Vagina (tissue), 2 donors: ENCODE measurements at regions not wholly inside any gene's neighbourhood (a gene's known extent, or its start where the extent isn't known, plus 50 kb on each side); places are given as distances from the start of the nearest gene placed in this dataset.
A peak's percentile ranks its signal among the peaks of the same experiment; 100 is the strongest.

Source experiments
- DNase-seq, 2 donors: peaks; one replicate each; pipeline ENCODE4 v3.0.0-alpha.2; 2017; ENCODE audit errors: extremely low spot score in 2 of 2
- H3K27ac ChIP-seq: fragments of 200-600 bp; sonication (generic); one replicate; pipeline ENCODE4 v1.5.1; 2019
- H3K27me3 ChIP-seq: fragments of 200-600 bp; sonication (generic); one replicate; pipeline ENCODE4 v1.5.1; 2019
- H3K36me3 ChIP-seq, 2 donors: fragments of 200-600 bp; sonication (generic); one replicate each; pipeline ENCODE4 v1.5.1; 2017 to 2019
- H3K4me1 ChIP-seq: fragments of 200-600 bp; sonication (generic); one replicate; pipeline ENCODE4 v1.5.1; 2019
- H3K4me3 ChIP-seq, 2 donors: fragments of 200-600 bp; sonication (generic); 1 replicate in 1 of 2; 2 replicates in 1 of 2; pipeline ENCODE4 v1.5.1; 2016 to 2019
- H3K9me3 ChIP-seq: fragments of 200-600 bp; sonication (generic); one replicate; pipeline ENCODE4 v1.5.1; 2019
- CTCF ChIP-seq, 3 experiments: fragments of 450-650 bp in 2 of 3; fragments of 200-600 bp in 1 of 3; sonication (generic) in 1 of 3; IDR thresholded peaks; one replicate each; pipeline ENCODE4 v1.5.1; 2017 to 2019; ENCODE audit warnings: antibody characterized with exemption in 3 of 3, mild to moderate bottlenecking in 2 of 3, moderate library complexity in 2 of 3
- POLR2A ChIP-seq, 2 donors: fragments of 450-650 bp; IDR thresholded peaks; one replicate each; pipeline ENCODE4 v1.6.1; 2017; ENCODE audit warnings: antibody characterized with exemption in 2 of 2, mild to moderate bottlenecking in 2 of 2, moderate library complexity in 2 of 2
- POLR2AphosphoS5 ChIP-seq, 2 donors: sonication (generic); formaldehyde crosslinking; IDR thresholded peaks; one replicate each; pipeline ENCODE4 v1.9.0; 2017; ENCODE audit warnings: antibody characterized with exemption in 2 of 2, mild to moderate bottlenecking in 2 of 2, low read depth in 1 of 2; ENCODE audit not compliant: insufficient read depth in 1 of 2
- intact Hi-C: fragments of 100-400 bp; cut with DNase I; formaldehyde crosslinking; loops from one replicate; pipeline ENCODE4 v1.15.1; 2023

- Histone ChIP-seq H3K4me1 (peaks cover 27% of the 10 kb centered on the region), H3K9me3 (no peaks in the 10 kb centered on the region), H3K4me3 (no peak overlapping the region), H3K27ac (no peak overlapping the region), H3K27me3 (no peaks in the 10 kb centered on the region), H3K36me3 (no peaks in the 10 kb centered on the region)
- intact Hi-C loops = no loop called here
- TF ChIP-seq CTCF (IDR thresholded peaks at IDR 0.05) = no peak
- TF ChIP-seq POLR2A (IDR thresholded peaks at IDR 0.05) = no peak
- TF ChIP-seq POLR2AphosphoS5 (IDR thresholded peaks at IDR 0.05; ENCODE audit: insufficient read depth in 1 of 2, low read depth in 1 of 2) = no peak
- DNase-seq = no peak
These were observed 548.6 kb upstream of the ZEB2 start for GRCh38 chr2:145068509-145068908.

GRCh38 chr2:145067549-145068030, 547.7 kb upstream of the ZEB2 start:
- Histone ChIP-seq H3K27me3 (no peaks in the 10 kb centered on the region), H3K9me3 (no peaks in the 10 kb centered on the region), H3K27ac (peak overlapping the region; percentile 70), H3K4me3 (no peak overlapping the region), H3K36me3 (no peaks in the 10 kb centered on the region), H3K4me1 (peaks cover 27% of the 10 kb centered on the region)
- TF ChIP-seq CTCF (IDR thresholded peaks at IDR 0.05) = no peak
- TF ChIP-seq POLR2A (IDR thresholded peaks at IDR 0.05) = no peak
- no peak for TF ChIP-seq POLR2AphosphoS5 (IDR thresholded peaks at IDR 0.05; ENCODE audit: insufficient read depth in 1 of 2, low read depth in 1 of 2)
- no peak for DNase-seq
- intact Hi-C loops = no loop called here

- no peak for DNase-seq
- TF ChIP-seq POLR2A (IDR thresholded peaks at IDR 0.05) = no peak
- TF ChIP-seq CTCF (IDR thresholded peaks at IDR 0.05) = no peak
- H3K9me3 ChIP-seq = no peaks in the 10 kb centered on the region
- no peaks in the 10 kb centered on the region for H3K36me3 ChIP-seq
- no peak overlapping the region for H3K4me3 ChIP-seq
- peaks cover 27% of the 10 kb centered on the region for H3K4me1 ChIP-seq
- peak overlapping the region; percentile 70 for H3K27ac ChIP-seq
- no peaks in the 10 kb centered on the region for H3K27me3 ChIP-seq
- intact Hi-C loops = no loop called here
These were observed 547.1 kb upstream of the ZEB2 start for GRCh38 chr2:145066856-145067548.

- DNase-seq = no peak
- no peak overlapping the region for H3K4me3 ChIP-seq
- H3K27me3 ChIP-seq = no peaks in the 10 kb centered on the region
- peaks cover 27% of the 10 kb centered on the region for H3K4me1 ChIP-seq
- no peaks in the 10 kb centered on the region for H3K36me3 ChIP-seq
- peak overlapping the region; percentile 70 for H3K27ac ChIP-seq
- TF ChIP-seq CTCF (IDR thresholded peaks at IDR 0.05) (no peak), POLR2A (IDR thresholded peaks at IDR 0.05) (no peak), POLR2AphosphoS5 (IDR thresholded peaks at IDR 0.05; ENCODE audit: insufficient read depth in 1 of 2, low read depth in 1 of 2) (no peak)
- intact Hi-C loops = no loop called here
- no peaks in the 10 kb centered on the region for H3K9me3 ChIP-seq
These were observed 546.3 kb upstream of the ZEB2 start for GRCh38 chr2:145066151-145066661.

- no peaks in the 10 kb centered on the region for H3K27me3 ChIP-seq
- TF ChIP-seq POLR2AphosphoS5 (IDR thresholded peaks at IDR 0.05; ENCODE audit: insufficient read depth in 1 of 2, low read depth in 1 of 2) (no peak), POLR2A (IDR thresholded peaks at IDR 0.05) (no peak), CTCF (IDR thresholded peaks at IDR 0.05) (no peak)
- H3K36me3 ChIP-seq = no peaks in the 10 kb centered on the region
- peaks cover 27% of the 10 kb centered on the region for H3K4me1 ChIP-seq
- H3K9me3 ChIP-seq = no peaks in the 10 kb centered on the region
- no peak overlapping the region for H3K4me3 ChIP-seq
- no peak for DNase-seq
- H3K27ac ChIP-seq = peak overlapping the region; percentile 70
- intact Hi-C loops = no loop called here
These were observed 545.4 kb upstream of the ZEB2 start for GRCh38 chr2:145065342-145065741.
